HL-60 (cell line): ENCODE measurements at regions not wholly inside any gene's neighbourhood (a gene's known extent, or its start where the extent isn't known, plus 50 kb on each side); places are given as distances from the start of the nearest gene placed in this dataset.

Experiments used
- DNase-seq, 2 experiments: peaks; one replicate each; pipeline ENCODE4 v3.0.0-alpha.2; 2010 to 2020; ENCODE audit warnings: low read depth in 1 of 2, low spot score in 1 of 2
- H3K27ac ChIP-seq: fragments of 250-450 bp; sonication (Bioruptor Pico); replicated peaks from 2 replicates; pipeline ENCODE4 v1.5.1; 2020; ENCODE audit warnings: mild to moderate bottlenecking, moderate library complexity
- H3K27me3 ChIP-seq: fragments of 250-450 bp; sonication (Bioruptor Pico); 2 replicates; pipeline ENCODE4 v1.5.1; 2021; ENCODE audit warnings: mild to moderate bottlenecking, moderate library complexity; ENCODE audit not compliant: insufficient read depth, poor library complexity, severe bottlenecking
- H3K4me3 ChIP-seq: replicated peaks from 2 replicates; pipeline ENCODE4 v1.5.1; 2011; ENCODE audit warnings: mild to moderate bottlenecking, control low read depth, low read length; ENCODE audit not compliant: insufficient read depth
- CTCF ChIP-seq: IDR thresholded peaks from one replicate; pipeline ENCODE4 v1.5.1; 2011; ENCODE audit warnings: low read length, control low read depth, inconsistent platforms; ENCODE audit not compliant: insufficient read depth
- GABPA ChIP-seq: IDR thresholded peaks from 2 replicates; pipeline ENCODE4 v1.6.1; 2012; ENCODE audit warnings: low read depth
- POLR2AphosphoS5 ChIP-seq: IDR thresholded peaks from 2 replicates; pipeline ENCODE4 v1.6.1; 2012; ENCODE audit warnings: low read depth
- REST ChIP-seq: IDR thresholded peaks from 2 replicates; pipeline ENCODE4 v1.6.1; 2012; ENCODE audit warnings: low read depth; ENCODE audit not compliant: insufficient replicate concordance
- SPI1 ChIP-seq: IDR thresholded peaks from 2 replicates; pipeline ENCODE4 v1.6.1; 2012; ENCODE audit warnings: low read depth, mild to moderate bottlenecking, borderline replicate concordance

- H3K27me3 ChIP-seq, result no peaks in the 10 kb centered on the region
- H3K4me3 ChIP-seq, result no peak overlapping the region
- no peak for DNase-seq
- TF ChIP-seq GABPA (no peak), REST (no peak), SPI1 (no peak), CTCF (no peak), POLR2AphosphoS5 (no peak)
- H3K27ac ChIP-seq, result no peak overlapping the region
Measured at GRCh38 chr14:38910092-38910491, 192.9 kb downstream of the SEC23A start.

- TF ChIP-seq POLR2AphosphoS5, result no peak
- TF ChIP-seq SPI1, result no peak
- no peak for TF ChIP-seq CTCF
- TF ChIP-seq GABPA, result no peak
- no peak for TF ChIP-seq REST
- Histone ChIP-seq H3K27ac (no peak overlapping the region), H3K27me3 (no peaks in the 10 kb centered on the region), H3K4me3 (no peak overlapping the region)
- no peak for DNase-seq
Measured at GRCh38 chr14:38904959-38905358, 198.1 kb downstream of the SEC23A start.

- DNase-seq, result no peak
- H3K4me3 ChIP-seq, result no peak overlapping the region
- TF ChIP-seq POLR2AphosphoS5, result no peak
- no peak for TF ChIP-seq GABPA
- TF ChIP-seq SPI1, result no peak
- TF ChIP-seq CTCF, result no peak
- no peak for TF ChIP-seq REST
- no peak overlapping the region for H3K27ac ChIP-seq
- H3K27me3 ChIP-seq, result no peaks in the 10 kb centered on the region
Measured at GRCh38 chr14:38901791-38902190, 201.2 kb downstream of the SEC23A start.
